Esophagus muscularis mucosa (tissue), 4 donors: ENCODE measurements at regions not wholly inside any gene's neighbourhood (a gene's known extent, or its start where the extent isn't known, plus 50 kb on each side); places are given as distances from the start of the nearest gene placed in this dataset.

Experiments used
- DNase-seq: peaks from one replicate; pipeline ENCODE4 v3.0.0-alpha.2; 2017; ENCODE audit errors: extremely low spot score
- H3K27ac ChIP-seq, 4 donors: fragments of 200-600 bp; sonication (generic); replicated peaks in 1 of 4; 1 replicate in 3 of 4; 2 replicates in 1 of 4; pipeline ENCODE4 v1.5.1; 2016 to 2019; ENCODE audit warnings: mild to moderate bottlenecking in 1 of 4
- H3K27me3 ChIP-seq, 4 donors: fragments of 200-600 bp; sonication (generic); one replicate each; pipeline versions ENCODE4 v1.5.1 to v1.6.0; 2016 to 2019
- H3K36me3 ChIP-seq, 4 donors: fragments of 200-600 bp; sonication (generic); one replicate each; pipeline ENCODE4 v1.5.1; 2016 to 2019
- H3K4me1 ChIP-seq, 4 donors: fragments of 200-600 bp; sonication (generic); one replicate each; pipeline ENCODE4 v1.5.1; 2016 to 2019
- H3K4me3 ChIP-seq, 4 donors: fragments of 200-600 bp; sonication (generic); 1 replicate in 2 of 4; 2 replicates in 2 of 4; pipeline ENCODE4 v1.5.1; 2016 to 2019; ENCODE audit warnings: mild to moderate bottlenecking in 4 of 4, moderate library complexity in 1 of 4
- H3K9me3 ChIP-seq, 4 donors: fragments of 200-600 bp; sonication (generic); 1 replicate in 3 of 4; 2 replicates in 1 of 4; pipeline ENCODE4 v1.5.1; 2016 to 2019
- CTCF ChIP-seq, 3 experiments: fragments of 200-600 bp in 2 of 3; fragments of 450-650 bp in 1 of 3; sonication (generic) in 2 of 3; IDR thresholded peaks; one replicate each; pipeline ENCODE4 v1.5.1; 2017 to 2019; ENCODE audit warnings: antibody characterized with exemption in 3 of 3, mild to moderate bottlenecking in 2 of 3, moderate library complexity in 1 of 3
- EP300 ChIP-seq: sonication (generic); formaldehyde crosslinking; IDR thresholded peaks from one replicate; pipeline ENCODE4 v1.6.1; 2017; ENCODE audit warnings: antibody characterized with exemption
- POLR2A ChIP-seq: fragments of 450-650 bp; IDR thresholded peaks from one replicate; pipeline ENCODE4 v1.6.1; 2017; ENCODE audit warnings: antibody characterized with exemption, moderate library complexity, mild to moderate bottlenecking, low read depth
- POLR2AphosphoS5 ChIP-seq, 2 donors: sonication (generic); formaldehyde crosslinking; IDR thresholded peaks; one replicate each; pipeline ENCODE4 v1.6.1; 2017; ENCODE audit warnings: antibody characterized with exemption in 2 of 2
- WGBS: methylation state at CpG from one replicate; pipeline ENCODE4 v1.1.5; 2018; 5-methylcytosine and 5-hydroxymethylcytosine counted together
- intact Hi-C: fragments of 100-400 bp; cut with DNase I; formaldehyde crosslinking; loops from one replicate; pipeline ENCODE4 v1.15.1; 2023

DNA sequence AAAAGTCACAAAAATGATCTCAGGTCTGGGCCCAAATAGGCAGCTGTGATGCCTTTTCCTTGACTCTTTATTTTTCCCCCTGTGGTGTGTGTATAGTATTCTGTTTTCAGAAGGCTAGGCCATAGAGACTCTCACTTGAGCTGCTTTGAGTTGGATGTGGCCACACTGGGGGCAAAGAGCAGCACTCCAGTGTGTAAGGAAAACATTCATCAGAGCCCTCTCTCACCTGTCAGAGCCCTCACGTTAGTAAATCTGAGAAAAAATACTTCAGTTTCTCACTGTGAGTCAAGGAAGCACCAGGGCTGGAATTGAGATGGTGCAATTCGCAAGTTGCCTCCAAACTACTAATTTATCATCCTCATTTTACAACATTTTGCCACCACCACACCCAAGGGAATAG lies 136.1 kb downstream of the ST6GAL2 start:
- intact Hi-C loops, result no loop called here
- Histone ChIP-seq H3K27me3 (no peaks in the 10 kb centered on the region), H3K36me3 (no peaks in the 10 kb centered on the region), H3K4me1 (no peaks in the 10 kb centered on the region), H3K4me3 (no peak overlapping the region), H3K9me3 (peaks cover 0 to 4% (median 0%) of the 10 kb centered on the region in 4 donors), H3K27ac (no peak overlapping the region)
- TF ChIP-seq POLR2AphosphoS5 (IDR thresholded peaks at IDR 0.05) (no peak), EP300 (no peak), POLR2A (no peak), CTCF (IDR thresholded peaks at IDR 0.05) (no peak)
- WGBS, result 66% methylated on average over 2 of the region's 2 CpGs
- DNase-seq, result peak; percentile 50
